ENCODE measurements at regions not wholly inside any gene's neighbourhood (a gene's known extent, or its start where the extent isn't known, plus 50 kb on each side); places are given as distances from the start of the nearest gene placed in this dataset.
"Not testable (repeated sequence)": the region's sequence is repeated elsewhere in the genome, so short reads cannot be mapped to it uniquely, and the experiment has no call there.

DNA sequence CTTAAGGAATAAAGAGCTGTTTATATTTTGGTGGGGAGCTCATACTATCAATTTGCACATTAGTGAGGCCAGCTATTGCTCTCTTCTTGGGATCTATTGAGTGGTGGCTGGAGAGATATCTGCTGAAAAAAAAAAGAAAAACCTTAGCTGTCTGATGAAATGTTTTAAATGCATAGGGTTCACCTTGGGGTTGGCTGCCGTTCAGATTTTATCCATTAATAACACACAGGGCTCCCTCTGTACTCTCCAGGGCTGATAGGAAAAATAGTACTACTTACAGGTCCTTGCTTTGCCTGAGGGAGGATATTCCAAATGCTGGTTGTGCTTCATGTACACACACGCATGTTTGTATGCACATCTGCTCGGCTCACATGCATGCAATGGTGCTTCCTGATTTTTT is 803.7 kb downstream of the MCTP2 start:
- ATAC-seq (ENCODE audit: low read depth) (no peak), DNase-seq (ENCODE audit: low spot score) (no peak)
- TF ChIP-seq, protein P1, sequence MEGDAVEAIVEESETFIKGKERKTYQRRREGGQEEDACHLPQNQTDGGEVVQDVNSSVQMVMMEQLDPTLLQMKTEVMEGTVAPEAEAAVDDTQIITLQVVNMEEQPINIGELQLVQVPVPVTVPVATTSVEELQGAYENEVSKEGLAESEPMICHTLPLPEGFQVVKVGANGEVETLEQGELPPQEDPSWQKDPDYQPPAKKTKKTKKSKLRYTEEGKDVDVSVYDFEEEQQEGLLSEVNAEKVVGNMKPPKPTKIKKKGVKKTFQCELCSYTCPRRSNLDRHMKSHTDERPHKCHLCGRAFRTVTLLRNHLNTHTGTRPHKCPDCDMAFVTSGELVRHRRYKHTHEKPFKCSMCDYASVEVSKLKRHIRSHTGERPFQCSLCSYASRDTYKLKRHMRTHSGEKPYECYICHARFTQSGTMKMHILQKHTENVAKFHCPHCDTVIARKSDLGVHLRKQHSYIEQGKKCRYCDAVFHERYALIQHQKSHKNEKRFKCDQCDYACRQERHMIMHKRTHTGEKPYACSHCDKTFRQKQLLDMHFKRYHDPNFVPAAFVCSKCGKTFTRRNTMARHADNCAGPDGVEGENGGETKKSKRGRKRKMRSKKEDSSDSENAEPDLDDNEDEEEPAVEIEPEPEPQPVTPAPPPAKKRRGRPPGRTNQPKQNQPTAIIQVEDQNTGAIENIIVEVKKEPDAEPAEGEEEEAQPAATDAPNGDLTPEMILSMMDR (IDR thresholded peaks at IDR 0.05; ENCODE audit: poor library complexity, severe bottlenecking) = no peak
- Histone ChIP-seq H3K4me1 (ENCODE audit: insufficient read depth, poor library complexity, severe bottlenecking) (peaks cover 3% of the 10 kb centered on the region), H3K27me3 (ENCODE audit: insufficient read depth, poor library complexity, severe bottlenecking) (no peaks in the 10 kb centered on the region), H3K9me3 (ENCODE audit: severe bottlenecking) (peaks cover 3% of the 10 kb centered on the region), H3K4me3 (ENCODE audit: severe bottlenecking) (no peak overlapping the region), H3K36me3 (ENCODE audit: low read depth) (no peaks in the 10 kb centered on the region), H3K27ac (ENCODE audit: poor library complexity, severe bottlenecking) (no peak overlapping the region)

DNA sequence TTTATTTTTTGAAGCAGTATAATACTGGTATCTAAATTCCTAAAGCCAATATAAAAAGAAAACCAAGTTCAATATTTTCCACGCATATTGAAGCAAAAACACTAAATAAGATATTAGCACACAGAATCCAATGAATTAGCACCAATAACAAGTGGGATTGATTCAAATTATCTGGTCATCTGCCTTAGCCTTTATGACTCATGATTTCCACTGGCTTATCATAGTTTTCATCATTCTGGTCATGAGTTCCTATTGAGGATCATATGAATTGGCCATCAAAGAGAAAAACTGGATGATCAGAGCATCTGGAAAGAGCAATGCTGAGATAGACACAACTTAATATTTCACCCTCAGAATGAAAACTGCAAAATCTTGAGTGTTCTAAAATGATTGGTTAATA is 809.9 kb downstream of the MCTP2 start:
- Histone ChIP-seq H3K27ac (ENCODE audit: poor library complexity, severe bottlenecking) (no peak overlapping the region), H3K9me3 (ENCODE audit: severe bottlenecking) (no peaks in the 10 kb centered on the region), H3K4me1 (ENCODE audit: insufficient read depth, poor library complexity, severe bottlenecking) (no peaks in the 10 kb centered on the region), H3K27me3 (ENCODE audit: insufficient read depth, poor library complexity, severe bottlenecking) (no peaks in the 10 kb centered on the region), H3K36me3 (ENCODE audit: low read depth) (no peaks in the 10 kb centered on the region), H3K4me3 (ENCODE audit: severe bottlenecking) (no peak overlapping the region)
- TF ChIP-seq, protein P1 (IDR thresholded peaks at IDR 0.05; ENCODE audit: poor library complexity, severe bottlenecking) = no peak
- no peak for ATAC-seq (ENCODE audit: low read depth)
- no peak for DNase-seq (ENCODE audit: low spot score)

DNA sequence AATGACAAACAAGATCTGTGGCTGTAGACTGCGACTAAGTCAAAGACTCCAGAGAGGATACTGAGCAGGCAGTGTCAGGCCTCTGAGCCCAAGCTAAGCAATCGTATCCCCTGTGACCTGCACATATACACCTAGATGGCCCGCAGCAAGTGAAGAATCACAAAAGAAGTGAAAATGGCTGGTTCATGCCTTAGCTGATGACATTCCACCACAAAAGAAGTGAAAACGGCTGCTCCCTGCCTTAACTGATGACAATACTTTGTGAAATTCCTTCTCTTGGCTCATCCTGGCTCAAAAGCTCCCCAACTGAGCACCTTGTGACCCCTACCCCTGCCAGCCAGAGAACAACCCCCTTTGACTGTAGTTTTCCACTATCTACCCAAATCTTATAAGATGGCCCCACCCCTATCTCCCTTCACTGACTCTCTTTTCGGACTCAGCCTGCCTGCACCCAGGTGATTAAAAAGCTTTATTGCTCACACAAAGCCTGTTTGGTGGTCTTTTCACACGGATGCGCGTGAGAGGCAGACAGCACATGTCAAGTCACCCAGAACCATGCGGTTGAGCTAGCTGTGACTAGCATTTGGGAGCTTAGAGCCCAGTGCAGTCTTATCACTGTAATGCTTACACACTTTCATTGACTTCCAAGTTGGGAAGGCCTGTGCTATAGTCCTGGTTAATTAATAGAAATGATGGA is 812.0 kb downstream of the MCTP2 start:
- not testable (repeated sequence) for H3K27ac ChIP-seq (ENCODE audit: poor library complexity, severe bottlenecking); H3K4me3 ChIP-seq (ENCODE audit: severe bottlenecking); H3K36me3 ChIP-seq (ENCODE audit: low read depth); DNase-seq (ENCODE audit: low spot score); ATAC-seq (ENCODE audit: low read depth); H3K9me3 ChIP-seq (ENCODE audit: severe bottlenecking); H3K4me1 ChIP-seq (ENCODE audit: insufficient read depth, poor library complexity, severe bottlenecking); H3K27me3 ChIP-seq (ENCODE audit: insufficient read depth, poor library complexity, severe bottlenecking)

DNA sequence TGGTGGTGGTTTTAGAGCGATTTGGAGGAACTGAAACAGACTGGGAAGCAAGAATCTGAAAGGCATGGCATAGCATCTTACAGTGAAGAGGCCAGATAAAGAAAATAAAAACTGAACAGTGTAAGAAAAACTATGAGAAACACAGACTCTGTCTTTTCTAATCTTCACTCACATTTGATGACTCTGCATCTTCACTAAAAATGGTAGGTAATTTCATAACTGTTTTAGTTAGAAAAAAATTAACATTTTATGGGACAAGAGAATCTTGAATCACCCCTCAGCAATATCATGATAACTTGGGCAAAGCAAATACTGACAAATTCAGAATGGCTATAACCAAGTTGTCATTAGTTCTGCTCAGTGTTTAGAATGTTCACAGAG is 812.6 kb downstream of the MCTP2 start:
- DNase-seq (ENCODE audit: low spot score) = no peak
- Histone ChIP-seq H3K36me3 (ENCODE audit: low read depth) (no peaks in the 10 kb centered on the region), H3K27me3 (ENCODE audit: insufficient read depth, poor library complexity, severe bottlenecking) (no peaks in the 10 kb centered on the region), H3K4me1 (ENCODE audit: insufficient read depth, poor library complexity, severe bottlenecking) (no peaks in the 10 kb centered on the region), H3K27ac (ENCODE audit: poor library complexity, severe bottlenecking) (no peak overlapping the region), H3K4me3 (ENCODE audit: severe bottlenecking) (no peak overlapping the region), H3K9me3 (ENCODE audit: severe bottlenecking) (no peaks in the 10 kb centered on the region)
- no peak for ATAC-seq (ENCODE audit: low read depth)
- TF ChIP-seq, protein P1 (IDR thresholded peaks at IDR 0.05; ENCODE audit: poor library complexity, severe bottlenecking) = no peak

DNA sequence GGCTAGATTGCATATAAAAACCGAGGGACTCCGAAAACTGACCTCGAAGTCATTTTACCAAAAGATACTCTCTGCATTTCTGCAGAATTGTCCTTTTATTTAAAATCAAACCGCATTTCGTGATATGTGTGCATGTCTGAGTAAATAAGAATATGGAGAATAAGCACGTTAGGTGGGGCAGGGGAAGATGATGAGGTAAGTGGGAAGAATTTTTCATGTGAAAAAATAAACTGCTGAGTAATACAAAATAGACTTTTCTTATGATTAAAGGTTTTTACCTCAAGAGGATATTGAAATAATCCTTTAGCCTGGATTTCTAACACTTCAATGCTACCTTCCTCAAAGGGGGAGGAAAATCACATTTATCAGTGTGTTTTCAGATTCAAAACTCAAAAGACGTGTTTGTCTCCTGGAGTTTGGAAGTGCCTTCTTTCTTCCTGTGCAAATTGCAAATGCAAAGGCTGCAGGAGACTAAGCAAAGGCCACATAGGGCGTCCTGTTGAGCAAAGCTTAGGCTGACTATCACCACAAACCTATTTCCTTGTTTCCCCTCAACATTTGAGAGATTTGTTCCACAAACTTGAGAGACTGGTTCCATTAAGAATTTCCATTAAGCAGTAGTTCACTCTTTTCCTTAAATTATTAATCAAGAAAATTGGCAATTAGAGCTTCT is 813.5 kb downstream of the MCTP2 start:
- Histone ChIP-seq H3K4me3 (ENCODE audit: severe bottlenecking) (no peak overlapping the region), H3K4me1 (ENCODE audit: insufficient read depth, poor library complexity, severe bottlenecking) (no peaks in the 10 kb centered on the region), H3K27me3 (ENCODE audit: insufficient read depth, poor library complexity, severe bottlenecking) (no peaks in the 10 kb centered on the region), H3K36me3 (ENCODE audit: low read depth) (no peaks in the 10 kb centered on the region), H3K27ac (ENCODE audit: poor library complexity, severe bottlenecking) (no peak overlapping the region), H3K9me3 (ENCODE audit: severe bottlenecking) (no peaks in the 10 kb centered on the region)
- DNase-seq (ENCODE audit: low spot score) (no peak), ATAC-seq (ENCODE audit: low read depth) (no peak)
- TF ChIP-seq, protein P1 (IDR thresholded peaks at IDR 0.05; ENCODE audit: poor library complexity, severe bottlenecking) = no peak
